Right ventricle myocardium superior (tissue), 1 donor: ENCODE measurements at regions not wholly inside any gene's neighbourhood (a gene's known extent, or its start where the extent isn't known, plus 50 kb on each side); places are given as distances from the start of the nearest gene placed in this dataset.
A peak's percentile ranks its signal among the peaks of the same experiment; 100 is the strongest.
"Not testable (repeated sequence)": the region's sequence is repeated elsewhere in the genome, so short reads cannot be mapped to it uniquely, and the experiment has no call there.

Experiments used
- ATAC-seq: fragments of 200-7000 bp; cut with Tn5 transposase; one replicate; pipeline ENCODE4 v1.9.1; 2020; ENCODE audit warnings: mild to moderate bottlenecking; ENCODE audit not compliant: poor library complexity
- DNase-seq: peaks from one replicate; pipeline ENCODE4 v3.0.0-alpha.2; 2020
- intact Hi-C: fragments of 100-400 bp; cut with DNase I; formaldehyde crosslinking; loops from one replicate; pipeline ENCODE4 v1.11.2; 2022
- donor health status: DM: no; HTN: yes; CAD: no; lungs with severe emphysema.

DNA sequence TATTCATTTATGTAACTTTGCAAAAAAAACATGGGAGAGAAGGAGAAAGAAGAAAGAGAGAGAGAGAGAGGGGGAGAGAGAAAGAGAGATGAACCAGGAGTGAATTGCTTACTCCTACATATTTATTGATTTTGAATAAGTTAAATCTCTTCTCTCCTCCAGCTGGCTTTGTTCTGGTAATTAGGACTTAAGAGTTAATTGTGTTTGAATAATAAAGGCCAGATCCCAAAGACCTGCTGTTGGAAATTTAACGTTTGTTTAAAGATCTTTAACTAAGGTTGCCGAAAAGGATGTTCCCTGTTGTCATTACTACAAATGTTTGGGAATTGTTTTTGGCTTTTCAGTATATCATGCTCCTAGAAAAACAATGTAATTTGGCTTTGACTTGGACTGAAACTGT, 473.0 kb downstream of the TUSC1 start:
- DNase-seq, result no peak
- intact Hi-C loops, result no loop called here

DNA sequence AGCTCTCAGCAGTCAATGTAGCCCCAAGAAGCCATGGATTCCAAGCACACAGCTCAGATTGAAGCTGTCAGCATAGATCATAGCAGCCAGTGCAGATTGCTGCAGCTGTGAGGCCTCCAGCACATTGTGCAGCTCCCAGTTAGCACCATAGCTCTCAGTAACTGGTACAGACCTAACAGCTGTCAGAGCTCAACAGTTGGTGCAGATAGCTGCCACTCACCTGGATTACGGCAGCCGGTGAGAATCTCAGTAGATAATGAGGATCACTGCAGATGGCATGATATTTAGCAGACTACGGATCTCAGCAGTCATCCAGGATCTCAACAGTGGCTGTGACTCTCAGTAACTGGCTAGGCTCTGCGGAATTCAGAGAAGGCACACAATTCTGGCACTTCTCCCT, 500.4 kb downstream of the TUSC1 start:
- ATAC-seq (no peak), DNase-seq (no peak)
- intact Hi-C loops, result no loop called here

More for the DNA sequence above, 473.0 kb downstream of the TUSC1 start:
- no peak for ATAC-seq

DNA sequence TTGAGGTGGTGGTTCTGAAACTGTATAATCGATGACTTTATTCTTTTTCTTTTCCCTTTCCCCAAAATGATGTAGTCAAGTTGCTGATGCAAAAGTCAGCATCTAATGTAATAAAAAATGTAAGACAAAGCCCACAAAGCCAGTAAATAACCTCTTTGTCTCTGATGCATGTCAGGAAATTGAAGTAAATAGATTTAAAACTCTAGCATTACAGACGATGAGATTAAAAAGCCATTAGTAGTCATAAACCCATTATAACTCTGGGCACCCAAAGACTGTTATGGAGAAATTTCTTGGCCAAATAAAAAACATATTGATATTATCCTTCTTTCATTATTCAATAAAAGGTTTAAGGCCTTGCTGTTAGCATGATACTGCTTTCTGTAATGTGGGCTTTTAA, 548.7 kb downstream of the TUSC1 start:
- ATAC-seq (no peak), DNase-seq (no peak)
- intact Hi-C loops, result no loop called here

DNA sequence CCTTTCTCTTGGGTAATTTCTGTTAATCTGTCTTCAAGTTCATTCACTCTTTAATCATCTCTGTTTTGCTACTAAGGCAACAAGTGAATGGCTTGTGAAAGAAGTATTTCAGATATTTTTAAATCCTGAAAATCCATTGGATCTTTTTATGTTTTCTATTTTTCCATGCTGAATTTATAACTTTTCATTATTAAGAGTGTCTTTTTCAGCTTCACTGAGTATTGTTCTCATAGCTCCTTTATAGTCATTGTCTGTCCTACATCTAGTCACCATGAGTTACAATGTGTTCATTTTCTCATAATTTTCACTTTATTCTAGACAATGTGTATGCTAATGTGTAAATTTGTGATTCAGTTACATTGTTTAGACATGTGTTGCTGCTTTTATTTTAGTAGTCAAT, 556.4 kb downstream of the TUSC1 start:
- ATAC-seq (no peak), DNase-seq (no peak)
- intact Hi-C loops, result no loop called here

- intact Hi-C loops, result no loop called here
- DNase-seq, result no peak
- no peak for ATAC-seq
Observed at GRCh38 chr9:25119041-25119440, 559.2 kb downstream of the TUSC1 start.

DNA sequence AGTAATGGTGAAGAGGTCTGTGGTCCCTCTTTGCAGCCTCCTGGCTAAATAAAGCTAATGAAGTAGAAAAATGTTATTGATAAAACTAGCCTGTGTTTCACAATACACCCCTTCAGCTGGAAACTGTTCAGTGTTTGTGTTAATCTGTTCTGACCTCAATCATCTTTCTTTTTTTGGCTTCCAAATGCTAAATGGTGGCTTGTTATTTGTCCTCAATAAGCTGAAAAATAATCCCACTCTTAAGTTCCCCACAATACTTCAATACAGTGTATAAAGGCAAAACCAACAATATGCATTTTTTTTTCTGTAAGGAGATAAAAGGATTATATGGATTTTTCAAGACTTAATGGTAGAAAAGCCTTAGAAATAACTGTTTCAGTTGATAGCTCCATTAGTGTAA, 560.5 kb downstream of the TUSC1 start:
- DNase-seq (no peak), ATAC-seq (no peak)
- intact Hi-C loops, result no loop called here

DNA sequence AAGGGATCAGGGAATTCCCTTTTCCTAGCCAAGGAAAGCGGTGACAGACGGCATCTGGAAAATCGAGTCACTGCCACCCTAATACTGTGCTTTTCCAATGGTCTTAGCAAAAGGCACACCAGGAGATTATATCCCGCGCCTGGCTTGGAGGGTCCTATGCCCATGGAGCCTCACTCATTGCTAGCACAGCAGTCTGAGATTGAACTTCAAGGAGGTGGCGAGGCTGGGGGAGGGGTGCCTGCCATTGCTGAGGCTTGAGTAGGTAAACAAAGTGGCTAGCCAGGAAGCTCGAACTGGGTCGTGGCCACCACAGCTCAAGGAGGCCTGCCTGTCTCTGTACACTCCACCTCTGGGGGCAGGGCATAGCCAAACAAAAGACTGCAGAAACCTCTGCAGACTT, 556.5 kb upstream of the IZUMO3 start:
- DNase-seq, ATAC-seq, intact Hi-C loops: not testable (repeated sequence)

- DNase-seq, result no peak
- ATAC-seq, result no peak
- intact Hi-C loops, result no loop called here
Observed at GRCh38 chr9:25094518-25094917, 548.8 kb upstream of the IZUMO3 start.

GRCh38 chr9:25078202-25078601, 532.5 kb upstream of the IZUMO3 start:
- intact Hi-C loops, result no loop called here
- ATAC-seq (no peak), DNase-seq (no peak)

DNA sequence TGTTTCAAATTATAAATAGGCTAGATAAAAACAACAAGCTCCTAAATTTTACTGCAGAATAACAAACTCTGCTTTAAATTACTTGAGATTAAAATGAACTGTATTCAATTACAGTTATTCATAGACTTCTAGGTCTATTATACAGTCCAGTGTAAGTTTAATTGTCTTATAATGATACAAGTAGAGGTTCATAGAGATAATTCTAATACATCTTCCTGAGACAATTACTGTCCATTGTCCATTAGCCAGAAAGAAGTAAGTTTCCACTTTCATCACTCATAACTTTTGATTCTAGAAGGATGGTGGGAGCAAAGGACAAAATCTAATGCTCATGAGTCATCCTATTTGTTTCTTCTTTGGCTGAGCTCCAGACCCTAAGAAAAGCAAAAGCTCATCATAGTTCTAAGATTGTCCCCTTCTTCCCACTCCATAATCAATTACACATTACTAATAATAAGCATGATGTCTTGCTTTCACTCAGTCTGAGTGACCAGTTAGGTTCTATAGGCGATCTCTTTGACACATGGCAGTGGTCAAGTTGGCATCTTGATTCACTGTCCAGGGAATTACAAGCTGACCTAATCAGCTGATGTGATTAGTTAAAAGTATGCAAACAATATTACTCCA, 502.5 kb upstream of the IZUMO3 start:
- DNase-seq, result no peak
- ATAC-seq, result no peak
- intact Hi-C loops, result no loop called here

GRCh38 chr9:25045469-25045868, 499.8 kb upstream of the IZUMO3 start:
- intact Hi-C loops, ATAC-seq: not testable (repeated sequence)

GRCh38 chr9:25029743-25030142, 484.0 kb upstream of the IZUMO3 start:
- intact Hi-C loops, result no loop called here
- ATAC-seq (no peak), DNase-seq (no peak)

More at GRCh38 chr9:25045469-25045868, 499.8 kb upstream of the IZUMO3 start:
- DNase-seq, result not testable (repeated sequence)

DNA sequence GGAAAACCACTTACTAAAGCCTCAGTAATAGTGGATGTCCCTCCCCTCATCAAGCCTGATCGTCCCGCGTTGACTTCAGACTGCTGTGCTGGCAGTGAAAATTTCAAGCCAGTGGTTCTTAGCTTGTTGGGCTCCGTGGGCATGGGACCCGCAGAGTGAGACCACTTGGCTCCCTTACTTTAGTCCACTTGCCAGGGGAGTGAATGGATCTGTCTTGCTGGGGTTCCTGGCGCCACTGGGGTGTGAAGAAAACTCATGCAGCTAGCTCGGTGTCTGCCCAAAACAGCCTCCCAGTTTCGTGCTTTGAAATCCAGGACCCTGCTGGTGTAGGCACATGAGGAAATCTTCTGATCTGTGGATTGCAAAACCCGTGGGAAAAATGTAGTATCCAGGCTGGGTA, 480.0 kb upstream of the IZUMO3 start:
- no peak for ATAC-seq
- intact Hi-C loops, result no loop called here
- peak; percentile 20 for DNase-seq

- ATAC-seq, result no peak
- no peak for DNase-seq
- intact Hi-C loops, result no loop called here
Observed at GRCh38 chr9:25025156-25025555, 479.5 kb upstream of the IZUMO3 start.

DNA sequence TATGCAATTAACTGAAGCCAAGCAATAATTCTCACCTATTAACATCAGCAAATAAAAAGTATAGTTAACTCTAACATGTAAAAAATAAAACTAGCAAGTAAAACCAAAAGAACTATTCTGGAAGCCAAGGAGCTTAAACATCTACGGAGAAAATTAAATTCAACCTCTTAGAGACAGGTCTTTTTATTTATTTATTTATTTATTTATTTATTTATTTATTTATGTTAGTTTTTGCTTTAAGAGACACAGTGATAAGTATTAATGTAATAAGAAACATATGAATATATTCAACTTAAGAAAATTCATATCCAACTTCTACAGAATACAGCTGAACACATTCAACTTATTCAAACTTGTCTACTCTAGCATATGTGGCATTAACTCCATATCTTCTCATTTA, 472.1 kb upstream of the IZUMO3 start:
- DNase-seq (no peak), ATAC-seq (no peak)
- intact Hi-C loops, result no loop called here

- no peak for ATAC-seq
- no peak for DNase-seq
- intact Hi-C loops, result no loop called here
Observed at GRCh38 chr9:25010027-25010662, 464.4 kb upstream of the IZUMO3 start.

GRCh38 chr9:25003686-25004085, 458.0 kb upstream of the IZUMO3 start:
- DNase-seq, result peak; percentile 30
- ATAC-seq, result no peak
- intact Hi-C loops, result no loop called here

DNA sequence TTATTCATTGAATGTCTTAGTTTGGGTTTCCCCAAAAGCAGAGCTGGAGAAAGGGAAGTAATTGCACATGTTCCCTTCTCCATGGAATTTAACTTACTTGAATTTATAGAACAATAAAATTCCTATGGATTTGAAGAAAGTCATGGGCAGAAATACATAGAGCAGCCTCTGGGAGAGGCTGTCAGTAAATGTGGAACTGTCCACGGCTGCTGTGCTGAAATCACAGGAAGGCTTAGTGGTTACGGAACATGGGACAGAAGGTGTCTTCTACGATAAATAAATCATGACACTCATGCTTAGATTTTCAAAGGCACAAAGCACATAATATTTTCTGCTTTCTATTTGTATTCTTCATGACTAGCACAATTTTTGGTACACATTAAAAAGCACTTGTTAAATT, 440.6 kb upstream of the IZUMO3 start:
- ATAC-seq (no peak), DNase-seq (no peak)
- intact Hi-C loops, result no loop called here

DNA sequence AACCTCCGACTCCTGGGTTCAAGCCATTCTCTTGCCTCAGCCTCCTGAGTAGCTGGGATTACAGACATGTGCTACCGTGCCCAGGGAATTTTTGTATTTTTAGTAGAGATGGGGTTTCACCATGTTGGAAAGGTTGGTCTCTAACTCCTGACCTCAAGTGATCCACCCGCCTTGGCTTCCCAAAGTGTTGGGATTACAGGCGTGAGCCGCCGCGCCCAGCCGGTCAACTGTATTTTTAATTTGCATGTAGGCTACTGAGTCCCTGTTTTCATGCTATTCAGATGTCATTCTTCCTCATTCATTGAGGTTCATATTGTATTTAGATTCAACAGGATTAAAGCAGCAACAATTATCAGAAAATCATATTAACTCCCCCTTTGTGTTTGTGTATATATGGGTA, 425.1 kb upstream of the IZUMO3 start:
- ATAC-seq, DNase-seq, intact Hi-C loops: not testable (repeated sequence)

DNA sequence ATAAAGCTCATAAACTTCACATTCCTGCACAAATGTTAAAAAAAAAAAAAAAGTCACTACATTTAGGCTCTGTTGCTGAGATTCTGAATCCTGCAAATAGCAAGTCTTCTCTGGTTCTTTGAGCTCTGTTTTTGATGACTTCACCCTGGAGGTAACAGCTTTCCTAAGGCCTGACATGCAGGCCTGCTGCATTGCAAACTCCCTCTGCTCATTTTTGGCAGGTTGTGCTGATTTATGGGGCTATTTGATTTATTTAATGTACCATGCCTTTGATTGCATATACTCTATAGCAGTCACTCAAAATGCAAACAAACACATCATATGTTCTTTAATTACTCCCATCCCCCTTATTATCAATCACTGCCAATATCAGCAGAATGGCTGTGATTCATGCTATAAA, 416.1 kb upstream of the IZUMO3 start:
- intact Hi-C loops, result no loop called here
- no peak for DNase-seq
- ATAC-seq, result no peak

GRCh38 chr9:24953070-24953469, 407.4 kb upstream of the IZUMO3 start:
- intact Hi-C loops, result no loop called here
- DNase-seq, result no peak
- no peak for ATAC-seq
